ENCODE measurements at regions not wholly inside any gene's neighbourhood (a gene's known extent, or its start where the extent isn't known, plus 50 kb on each side); places are given as distances from the start of the nearest gene placed in this dataset.

DNA sequence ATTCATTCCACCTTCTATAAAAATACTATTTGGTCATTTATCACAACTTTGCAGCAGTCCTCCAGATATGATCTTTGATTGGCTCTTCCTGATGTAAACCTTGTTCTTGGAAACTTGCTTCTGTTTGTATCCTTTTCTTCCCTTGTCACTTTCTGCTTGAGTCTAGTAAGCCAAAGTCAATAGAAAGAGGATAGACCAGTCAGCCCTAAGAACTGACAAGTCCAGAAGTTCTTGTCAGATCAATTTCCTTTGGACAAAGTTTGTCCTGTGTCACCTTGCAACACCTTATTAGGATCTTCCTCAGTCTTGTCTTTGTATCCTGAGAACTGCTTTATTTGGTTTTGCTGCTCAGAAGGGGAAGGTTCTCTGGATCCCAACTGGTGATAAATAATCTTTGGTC, 87.9 kb upstream of the CCDC54 start:
- intact Hi-C loops (cut with DNase I) = no loop called here
- Histone ChIP-seq H3K27ac (replicated peaks in 1 of 4) (no peak overlapping the region), H3K9me3 (peaks cover 0 to 1% (median 0%) of the 10 kb centered on the region in 4 donors), H3K36me3 (no peaks in the 10 kb centered on the region), H3K4me3 (no peak overlapping the region), H3K27me3 (no peaks in the 10 kb centered on the region), H3K4me1 (peaks cover 0 to 4% (median 0%) of the 10 kb centered on the region in 4 donors)
- DNase-seq (ENCODE audit: extremely low spot score) = no peak
- TF ChIP-seq EP300 (IDR thresholded peaks at IDR 0.05) = no peak
- no peak for TF ChIP-seq POLR2AphosphoS5 (IDR thresholded peaks at IDR 0.05)
- TF ChIP-seq, protein P1, sequence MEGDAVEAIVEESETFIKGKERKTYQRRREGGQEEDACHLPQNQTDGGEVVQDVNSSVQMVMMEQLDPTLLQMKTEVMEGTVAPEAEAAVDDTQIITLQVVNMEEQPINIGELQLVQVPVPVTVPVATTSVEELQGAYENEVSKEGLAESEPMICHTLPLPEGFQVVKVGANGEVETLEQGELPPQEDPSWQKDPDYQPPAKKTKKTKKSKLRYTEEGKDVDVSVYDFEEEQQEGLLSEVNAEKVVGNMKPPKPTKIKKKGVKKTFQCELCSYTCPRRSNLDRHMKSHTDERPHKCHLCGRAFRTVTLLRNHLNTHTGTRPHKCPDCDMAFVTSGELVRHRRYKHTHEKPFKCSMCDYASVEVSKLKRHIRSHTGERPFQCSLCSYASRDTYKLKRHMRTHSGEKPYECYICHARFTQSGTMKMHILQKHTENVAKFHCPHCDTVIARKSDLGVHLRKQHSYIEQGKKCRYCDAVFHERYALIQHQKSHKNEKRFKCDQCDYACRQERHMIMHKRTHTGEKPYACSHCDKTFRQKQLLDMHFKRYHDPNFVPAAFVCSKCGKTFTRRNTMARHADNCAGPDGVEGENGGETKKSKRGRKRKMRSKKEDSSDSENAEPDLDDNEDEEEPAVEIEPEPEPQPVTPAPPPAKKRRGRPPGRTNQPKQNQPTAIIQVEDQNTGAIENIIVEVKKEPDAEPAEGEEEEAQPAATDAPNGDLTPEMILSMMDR (IDR thresholded peaks at IDR 0.05) = no peak
- TF ChIP-seq POLR2A (IDR thresholded peaks at IDR 0.05; ENCODE audit: low read depth) = no peak

DNA sequence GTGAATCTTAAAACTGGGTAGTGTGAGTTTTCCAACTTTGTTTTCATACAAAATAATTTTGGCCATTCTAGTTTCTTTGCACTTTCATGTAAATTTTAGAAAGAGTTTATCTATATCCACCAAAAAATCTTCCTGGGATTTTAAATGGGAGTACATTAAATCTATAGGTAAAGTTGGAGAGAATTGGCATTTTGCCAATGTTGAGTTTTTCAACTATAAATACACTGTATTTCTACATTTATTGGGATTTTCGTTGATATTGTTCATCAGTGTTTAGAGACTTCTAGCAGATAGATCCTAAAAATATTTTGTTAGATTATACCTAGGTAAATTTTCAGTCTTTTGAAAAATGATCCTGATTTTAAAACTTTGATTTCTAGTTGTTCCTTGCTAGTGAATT, 83.1 kb upstream of the CCDC54 start:
- intact Hi-C loops (cut with DNase I) = no loop called here
- WGBS = 76% methylated on average over 1 of the region's 1 CpG
- TF ChIP-seq POLR2A (IDR thresholded peaks at IDR 0.05; ENCODE audit: low read depth) = no peak
- TF ChIP-seq EP300 (IDR thresholded peaks at IDR 0.05) = no peak
- TF ChIP-seq, protein P1 (IDR thresholded peaks at IDR 0.05) = no peak
- TF ChIP-seq POLR2AphosphoS5 (IDR thresholded peaks at IDR 0.05) = no peak

DNA sequence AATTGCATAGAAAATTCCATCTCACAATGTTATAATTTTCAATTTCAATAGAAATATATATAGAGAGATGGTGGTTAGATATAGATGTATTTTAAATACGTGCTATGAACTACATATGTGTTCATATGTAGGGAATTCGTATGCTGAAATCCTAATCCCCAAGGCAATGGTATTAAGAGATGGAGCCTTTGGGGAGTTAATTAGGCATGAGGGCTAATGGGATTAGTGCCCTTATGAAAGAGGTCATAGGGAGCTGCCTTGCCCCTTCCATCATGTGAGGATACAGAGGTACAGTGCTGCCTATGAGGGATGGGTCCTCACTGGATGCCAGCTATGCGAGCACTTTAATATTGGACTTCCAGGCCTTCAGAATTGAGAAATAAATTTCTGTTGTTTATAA, 79.6 kb upstream of the CCDC54 start:
- Histone ChIP-seq H3K27ac (replicated peaks in 1 of 4) (no peak overlapping the region), H3K36me3 (no peaks in the 10 kb centered on the region), H3K4me1 (no peaks in the 10 kb centered on the region), H3K9me3 (peaks cover 0 to 6% (median 0%) of the 10 kb centered on the region in 4 donors), H3K27me3 (no peaks in the 10 kb centered on the region), H3K4me3 (no peak overlapping the region)
- intact Hi-C loops (cut with DNase I) = no loop called here
- no peak for DNase-seq (ENCODE audit: extremely low spot score)
- WGBS = 95% methylated on average over 3 of the region's 3 CpGs
- TF ChIP-seq, protein P1 (IDR thresholded peaks at IDR 0.05) = no peak
- TF ChIP-seq POLR2A (IDR thresholded peaks at IDR 0.05; ENCODE audit: low read depth) (no peak), POLR2AphosphoS5 (IDR thresholded peaks at IDR 0.05) (no peak), EP300 (IDR thresholded peaks at IDR 0.05) (no peak)

More for the DNA sequence above, 83.1 kb upstream of the CCDC54 start:
- H3K27me3 ChIP-seq = no peaks in the 10 kb centered on the region
- peaks cover 0 to 6% (median 0%) of the 10 kb centered on the region in 4 donors for H3K9me3 ChIP-seq
- no peaks in the 10 kb centered on the region for H3K36me3 ChIP-seq
- no peaks in the 10 kb centered on the region for H3K4me1 ChIP-seq
- no peak for DNase-seq (ENCODE audit: extremely low spot score)
- no peak overlapping the region for H3K27ac ChIP-seq (replicated peaks in 1 of 4)
- no peak overlapping the region for H3K4me3 ChIP-seq

DNA sequence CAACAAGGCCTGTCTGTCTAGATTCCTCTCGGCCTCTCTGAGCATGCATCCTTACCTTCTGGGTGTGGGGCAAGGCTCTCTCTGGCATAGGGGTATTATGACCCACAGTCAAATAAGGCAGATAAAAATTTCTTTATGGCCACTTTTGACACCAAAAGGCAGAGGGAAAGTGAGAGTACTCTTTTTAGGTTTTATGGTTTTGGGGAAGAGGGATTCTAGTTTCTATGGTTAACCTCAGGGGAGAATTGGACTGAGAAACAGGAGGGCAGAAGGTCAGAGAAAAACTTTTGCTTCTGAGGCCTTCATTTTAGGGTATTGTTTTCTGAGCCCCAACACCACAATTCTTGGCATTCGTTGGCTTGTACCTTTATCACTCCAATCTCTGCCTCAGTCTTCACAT, 70.0 kb upstream of the CCDC54 start:
- 91% methylated on average over 2 of the region's 2 CpGs for WGBS
- Histone ChIP-seq H3K4me1 (no peaks in the 10 kb centered on the region), H3K4me3 (no peak overlapping the region), H3K27ac (replicated peaks in 1 of 4) (no peak overlapping the region), H3K27me3 (no peaks in the 10 kb centered on the region), H3K9me3 (no peaks in the 10 kb centered on the region), H3K36me3 (no peaks in the 10 kb centered on the region)
- no peak for TF ChIP-seq POLR2A (IDR thresholded peaks at IDR 0.05; ENCODE audit: low read depth)
- intact Hi-C loops (cut with DNase I) = no loop called here
- no peak for DNase-seq (ENCODE audit: extremely low spot score)

DNA sequence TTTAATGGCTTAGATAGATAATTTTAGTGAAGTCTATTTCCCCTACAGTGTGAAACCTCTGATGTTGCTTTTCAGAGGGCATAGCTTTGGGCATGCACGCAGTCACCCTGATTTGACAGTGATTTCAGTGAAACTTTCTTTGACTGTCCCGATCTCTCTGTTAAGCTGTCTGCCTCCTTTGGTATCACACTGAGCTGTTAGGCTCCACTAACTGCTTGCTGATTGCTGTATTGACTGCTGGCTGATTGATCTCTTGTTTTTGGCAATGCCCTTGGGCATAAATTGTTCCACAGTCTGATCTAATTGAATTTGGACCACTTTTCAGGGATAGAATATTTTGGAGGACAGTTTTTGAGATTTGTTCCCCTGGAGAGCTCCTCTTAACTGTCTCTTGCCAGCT, 68.5 kb upstream of the CCDC54 start:
- no peak overlapping the region for H3K27ac ChIP-seq (replicated peaks in 1 of 4)
- no peak for DNase-seq (ENCODE audit: extremely low spot score)
- H3K4me3 ChIP-seq = no peak overlapping the region
- no peaks in the 10 kb centered on the region for H3K9me3 ChIP-seq
- H3K4me1 ChIP-seq = no peaks in the 10 kb centered on the region
- H3K36me3 ChIP-seq = no peaks in the 10 kb centered on the region
- TF ChIP-seq, protein P1 (IDR thresholded peaks at IDR 0.05) = no peak
- TF ChIP-seq POLR2AphosphoS5 (IDR thresholded peaks at IDR 0.05) = no peak
- TF ChIP-seq EP300 (IDR thresholded peaks at IDR 0.05) = no peak
- no peak for TF ChIP-seq POLR2A (IDR thresholded peaks at IDR 0.05; ENCODE audit: low read depth)
- intact Hi-C loops (cut with DNase I) = no loop called here
- WGBS = 41% methylated on average over 2 of the region's 2 CpGs
- H3K27me3 ChIP-seq = no peaks in the 10 kb centered on the region

Measured in esophagus muscularis mucosa (tissue), 4 donors.